NT2/D1 (cell line): ENCODE measurements at regions not wholly inside any gene's neighbourhood (a gene's known extent, or its start where the extent isn't known, plus 50 kb on each side); places are given as distances from the start of the nearest gene placed in this dataset.

ENCODE experiments used
- SUZ12 ChIP-seq: IDR thresholded peaks from 2 replicates; pipeline ENCODE4 v1.6.1; 2011; ENCODE audit not compliant: insufficient read length, insufficient read depth; ENCODE audit errors: extremely low read depth
- YY1 ChIP-seq: IDR thresholded peaks from 2 replicates; pipeline ENCODE4 v1.6.1; 2011; ENCODE audit not compliant: insufficient read length, insufficient read depth
- ZNF274 ChIP-seq: IDR thresholded peaks from 2 replicates; pipeline ENCODE4 v1.6.1; 2011; ENCODE audit warnings: mild to moderate bottlenecking, low read depth, low read length

DNA sequence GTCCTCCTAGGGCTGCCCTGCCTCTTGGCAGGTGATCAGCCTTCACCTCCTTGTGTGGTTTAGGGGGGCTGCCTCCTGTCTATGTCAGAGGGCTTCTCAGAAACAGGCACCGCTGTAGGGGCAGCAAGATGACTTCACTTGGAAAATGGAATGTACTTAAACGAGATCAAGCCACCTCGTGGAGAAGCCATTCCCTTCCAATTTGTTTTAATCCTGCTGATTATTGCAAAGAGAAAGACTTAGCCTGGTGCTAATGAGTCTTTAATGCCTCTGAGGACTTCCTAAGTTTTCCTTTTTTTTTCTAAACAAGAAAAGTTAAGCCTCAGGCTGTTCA lies 62.3 kb upstream of the RFLNA start:
- TF ChIP-seq YY1 (no peak), ZNF274 (no peak), SUZ12 (no peak)
